Prostate gland (tissue), 2 donors: ENCODE measurements at regions not wholly inside any gene's neighbourhood (a gene's known extent, or its start where the extent isn't known, plus 50 kb on each side); places are given as distances from the start of the nearest gene placed in this dataset.

Experiments used
- POLR2A ChIP-seq: fragments of 450-650 bp; IDR thresholded peaks from one replicate; pipeline ENCODE4 v1.6.1; 2016; ENCODE audit warnings: antibody characterized with exemption, mild to moderate bottlenecking
- POLR2AphosphoS5 ChIP-seq: sonication (generic); formaldehyde crosslinking; IDR thresholded peaks from one replicate; pipeline ENCODE4 v1.6.1; 2017; ENCODE audit warnings: antibody characterized with exemption
- TF ChIP-seq, protein P1 (sequence below), 4 experiments: fragments of 200-600 bp in 2 of 4; fragments of 450-650 bp in 2 of 4; sonication (generic) in 2 of 4; IDR thresholded peaks; 1 replicate in 3 of 4; 2 replicates in 1 of 4; pipeline ENCODE4 v1.5.1; 2016 to 2019; ENCODE audit warnings: antibody characterized with exemption in 4 of 4, mild to moderate bottlenecking in 2 of 4, moderate library complexity in 2 of 4

DNA sequence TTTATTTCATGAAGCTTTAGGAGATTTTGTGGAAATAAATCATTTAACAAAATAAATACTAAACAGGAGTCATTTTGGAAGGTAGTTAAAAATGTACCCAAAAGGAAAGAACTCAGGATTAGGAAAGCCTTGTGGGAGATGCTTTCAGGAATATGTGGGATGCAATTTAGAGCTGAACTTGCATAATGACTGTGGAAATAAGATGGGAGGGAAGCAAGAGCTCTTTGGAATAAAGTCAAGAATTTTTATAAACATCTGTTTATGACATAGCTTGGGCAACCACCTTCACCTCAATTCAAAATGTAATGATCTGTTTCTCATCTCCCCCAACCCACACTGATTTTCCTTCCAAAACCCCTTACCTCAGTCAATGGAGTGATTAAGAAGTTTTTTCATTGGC, 623.8 kb downstream of the FAT4 start:
- TF ChIP-seq, protein P1, sequence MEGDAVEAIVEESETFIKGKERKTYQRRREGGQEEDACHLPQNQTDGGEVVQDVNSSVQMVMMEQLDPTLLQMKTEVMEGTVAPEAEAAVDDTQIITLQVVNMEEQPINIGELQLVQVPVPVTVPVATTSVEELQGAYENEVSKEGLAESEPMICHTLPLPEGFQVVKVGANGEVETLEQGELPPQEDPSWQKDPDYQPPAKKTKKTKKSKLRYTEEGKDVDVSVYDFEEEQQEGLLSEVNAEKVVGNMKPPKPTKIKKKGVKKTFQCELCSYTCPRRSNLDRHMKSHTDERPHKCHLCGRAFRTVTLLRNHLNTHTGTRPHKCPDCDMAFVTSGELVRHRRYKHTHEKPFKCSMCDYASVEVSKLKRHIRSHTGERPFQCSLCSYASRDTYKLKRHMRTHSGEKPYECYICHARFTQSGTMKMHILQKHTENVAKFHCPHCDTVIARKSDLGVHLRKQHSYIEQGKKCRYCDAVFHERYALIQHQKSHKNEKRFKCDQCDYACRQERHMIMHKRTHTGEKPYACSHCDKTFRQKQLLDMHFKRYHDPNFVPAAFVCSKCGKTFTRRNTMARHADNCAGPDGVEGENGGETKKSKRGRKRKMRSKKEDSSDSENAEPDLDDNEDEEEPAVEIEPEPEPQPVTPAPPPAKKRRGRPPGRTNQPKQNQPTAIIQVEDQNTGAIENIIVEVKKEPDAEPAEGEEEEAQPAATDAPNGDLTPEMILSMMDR (IDR thresholded peaks at IDR 0.05) = no peak
- no peak for TF ChIP-seq POLR2A
- no peak for TF ChIP-seq POLR2AphosphoS5
